ENCODE measurements at regions not wholly inside any gene's neighbourhood (a gene's known extent, or its start where the extent isn't known, plus 50 kb on each side); places are given as distances from the start of the nearest gene placed in this dataset.

DNA sequence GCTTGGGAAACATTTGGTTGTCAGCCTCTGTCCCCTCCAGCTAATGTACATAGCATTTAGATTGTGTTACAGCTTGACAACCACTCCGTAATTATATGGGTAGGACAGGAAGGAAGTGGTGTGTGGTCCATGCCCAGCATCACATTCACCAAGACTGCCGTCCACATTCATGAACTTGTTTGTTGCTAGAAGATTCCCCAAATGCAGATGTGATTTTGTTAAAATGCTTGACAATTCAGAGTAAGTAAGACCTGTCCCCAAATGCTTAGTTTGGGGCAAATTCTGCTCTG is 1482.7 kb downstream of the TBC1D22A start:
- DNase-seq, result no peak

DNA sequence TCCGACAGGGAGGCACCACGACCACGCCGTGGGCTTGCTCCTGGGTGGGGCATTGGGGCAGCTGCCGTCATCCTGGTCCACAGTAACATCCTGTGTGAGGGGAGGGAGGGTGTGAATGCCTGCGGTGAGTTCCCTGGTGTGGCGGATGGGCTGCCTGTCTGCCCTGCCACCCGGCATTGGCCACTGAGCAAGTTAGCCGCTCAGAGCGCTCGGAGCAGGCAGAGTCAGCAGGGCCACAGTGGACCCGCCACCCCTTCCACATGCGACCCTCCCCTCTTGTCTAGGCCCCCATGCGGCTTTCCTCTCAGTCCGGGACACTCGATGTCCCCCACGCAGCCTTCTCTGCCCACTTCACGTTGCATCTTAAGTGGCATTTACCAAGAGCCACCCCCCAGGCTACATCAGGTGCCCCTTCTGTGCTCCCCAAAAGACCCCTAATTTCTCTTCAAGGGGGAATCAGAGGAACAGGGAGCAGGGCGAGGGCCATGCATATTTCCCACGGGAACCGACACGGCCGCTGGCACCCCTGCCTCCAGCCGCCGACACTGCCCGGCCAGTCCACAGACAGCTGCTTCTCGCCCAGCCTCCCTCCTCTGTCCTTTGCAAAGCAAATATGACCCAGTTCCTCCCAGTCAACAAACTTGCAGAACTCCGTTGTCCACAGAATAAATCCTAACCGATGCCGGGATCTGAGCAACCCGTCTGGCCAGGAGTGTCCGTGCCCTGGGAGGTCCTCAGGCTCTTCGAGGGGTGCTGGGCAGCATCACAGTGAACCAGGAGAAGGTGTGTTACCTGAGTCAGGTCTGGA is 1482.1 kb downstream of the TBC1D22A start:
- no peak for DNase-seq

DNA sequence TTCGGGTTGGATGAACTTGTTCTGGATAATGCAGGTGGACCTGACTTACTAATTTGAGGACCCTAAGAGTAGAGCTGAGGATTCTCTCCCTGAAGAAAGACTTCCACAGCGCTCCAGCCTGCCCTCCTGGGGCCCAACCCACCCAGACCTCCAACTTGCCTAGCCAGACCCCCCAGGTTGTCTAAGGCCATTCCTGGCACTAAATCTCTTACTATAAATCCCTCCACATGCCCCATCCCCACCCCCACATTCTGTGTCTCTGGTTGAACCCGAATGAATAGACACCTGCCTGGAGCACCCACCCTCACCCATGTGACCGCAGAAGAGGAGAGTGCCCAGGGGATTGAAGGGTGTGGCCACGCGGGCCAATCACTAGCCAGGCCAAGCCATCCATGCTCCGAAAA is 1480.0 kb downstream of the TBC1D22A start:
- DNase-seq, result no peak

DNA sequence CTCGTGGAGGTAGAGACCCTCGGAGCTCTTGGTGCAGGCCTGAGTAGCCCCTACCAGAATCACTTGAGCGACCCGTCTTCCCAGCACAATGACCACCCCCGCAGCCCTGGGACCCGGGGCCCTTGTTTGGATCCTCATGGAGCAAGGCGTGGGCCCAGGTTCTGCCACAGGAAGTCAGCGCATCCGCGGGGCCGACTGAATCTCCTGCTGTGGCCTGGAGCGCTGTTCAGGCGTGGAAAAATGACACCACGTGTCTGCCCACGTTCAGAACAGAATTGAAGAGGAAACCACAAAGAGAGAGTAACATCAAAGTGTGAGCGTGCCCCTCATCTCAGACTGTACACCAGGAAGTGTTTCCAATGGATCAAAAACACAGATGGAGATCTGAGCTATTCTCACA is 1479.2 kb downstream of the TBC1D22A start:
- no peak for DNase-seq

DNA sequence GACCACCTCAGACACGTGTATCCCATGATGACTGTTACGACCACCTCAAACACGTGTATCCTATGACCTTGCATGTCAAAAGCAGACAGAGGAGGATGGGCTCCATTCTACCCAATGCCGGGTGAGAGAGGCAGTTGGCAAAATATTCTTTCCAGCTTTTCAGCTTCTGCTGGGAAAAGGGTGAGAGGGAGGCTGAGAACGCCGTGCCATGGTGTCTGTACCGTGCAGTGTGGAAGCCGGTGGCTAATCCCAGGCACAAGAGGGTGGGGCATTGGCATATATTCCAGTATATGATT is 1478.4 kb downstream of the TBC1D22A start:
- no peak for DNase-seq

DNA sequence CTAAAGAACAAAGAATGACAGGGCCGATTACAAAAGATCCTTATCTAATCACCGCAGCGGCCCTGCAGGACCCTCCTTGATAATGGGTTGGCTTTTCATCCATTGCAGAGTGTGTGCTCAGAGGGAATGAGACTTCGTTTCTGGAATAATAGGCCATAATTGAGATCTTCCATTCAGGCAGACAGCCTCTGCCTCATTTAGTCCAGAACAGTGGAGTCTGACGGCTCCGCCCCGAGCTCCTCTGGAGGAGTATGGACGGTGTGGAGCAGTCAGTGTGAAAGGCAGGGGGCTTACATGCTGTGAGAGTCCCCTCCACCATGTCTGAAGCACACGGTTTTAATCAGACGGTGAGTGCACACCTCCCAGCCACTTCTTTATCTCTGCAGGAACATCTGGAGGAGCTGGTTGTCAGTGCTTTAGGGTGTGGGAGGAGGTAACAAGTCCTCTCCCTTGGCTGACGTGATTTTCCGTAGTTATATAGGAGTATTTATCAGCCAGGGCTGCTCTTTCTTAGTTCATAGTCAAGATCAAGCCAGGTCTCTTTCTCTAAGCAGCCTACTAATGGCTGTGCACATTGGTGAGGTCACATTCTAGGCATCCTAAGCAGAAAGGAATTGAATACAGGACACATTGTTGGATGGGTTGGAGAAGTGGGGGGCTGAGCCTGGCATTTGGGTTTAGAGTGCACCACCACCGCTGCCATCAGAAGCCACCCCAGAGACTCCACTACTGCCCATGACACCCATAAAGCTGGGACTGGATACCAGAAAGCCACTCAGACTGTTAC is 1477.9 kb downstream of the TBC1D22A start:
- no peak for DNase-seq

DNA sequence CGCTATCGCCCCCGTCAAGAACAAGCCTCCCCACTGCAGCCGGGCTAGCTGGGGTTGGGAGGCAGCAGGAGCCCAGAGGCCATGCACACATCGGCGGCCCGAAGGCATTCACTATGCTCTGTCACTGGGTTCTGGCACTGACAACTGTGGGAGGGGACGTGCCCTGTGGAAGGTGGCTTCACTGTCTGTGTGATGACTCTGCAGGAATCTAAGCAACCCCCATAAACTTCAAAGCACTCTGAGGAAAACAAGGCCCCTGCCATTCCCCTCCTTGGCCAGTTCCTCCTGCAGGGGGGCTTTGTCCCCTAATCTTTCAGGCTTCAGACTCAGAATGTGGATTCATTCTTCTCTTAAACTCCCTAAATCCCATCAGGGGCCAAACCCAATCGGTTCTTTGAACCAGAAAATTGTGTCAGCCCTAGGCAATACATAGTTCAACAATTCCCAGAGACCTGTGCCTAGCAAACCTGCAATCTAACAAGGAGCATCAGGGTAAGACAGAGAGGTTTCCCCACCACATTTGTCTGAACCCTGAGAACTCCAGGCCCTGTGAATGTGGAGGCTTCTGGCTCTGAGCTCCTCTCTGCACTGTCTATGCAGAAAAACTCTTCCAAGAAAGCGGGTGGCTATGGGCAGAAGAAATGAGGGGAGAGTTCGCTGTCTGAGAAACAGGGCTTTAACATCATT is 1477.2 kb downstream of the TBC1D22A start:
- DNase-seq, result no peak

DNA sequence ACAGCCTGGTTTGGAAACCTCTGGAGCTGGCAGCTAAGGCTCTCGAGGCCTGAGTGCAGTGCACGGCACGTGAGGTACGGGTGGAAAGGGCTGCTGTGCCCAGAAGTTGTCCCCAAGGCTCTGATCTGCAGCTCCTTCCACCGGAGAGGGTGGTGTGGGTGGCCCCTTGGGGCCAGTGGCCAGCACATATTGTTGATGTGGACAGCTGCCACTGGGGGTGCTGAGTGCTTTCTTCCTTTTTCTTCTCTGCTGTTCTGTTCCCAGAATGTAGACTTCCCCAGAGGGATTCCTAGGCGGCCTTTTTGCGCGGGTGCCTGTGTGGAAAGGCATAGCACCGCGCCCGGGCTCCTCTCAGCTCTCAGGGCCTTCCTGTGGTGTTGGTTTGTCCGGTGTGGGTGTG is 1476.5 kb downstream of the TBC1D22A start:
- DNase-seq, result no peak

DNA sequence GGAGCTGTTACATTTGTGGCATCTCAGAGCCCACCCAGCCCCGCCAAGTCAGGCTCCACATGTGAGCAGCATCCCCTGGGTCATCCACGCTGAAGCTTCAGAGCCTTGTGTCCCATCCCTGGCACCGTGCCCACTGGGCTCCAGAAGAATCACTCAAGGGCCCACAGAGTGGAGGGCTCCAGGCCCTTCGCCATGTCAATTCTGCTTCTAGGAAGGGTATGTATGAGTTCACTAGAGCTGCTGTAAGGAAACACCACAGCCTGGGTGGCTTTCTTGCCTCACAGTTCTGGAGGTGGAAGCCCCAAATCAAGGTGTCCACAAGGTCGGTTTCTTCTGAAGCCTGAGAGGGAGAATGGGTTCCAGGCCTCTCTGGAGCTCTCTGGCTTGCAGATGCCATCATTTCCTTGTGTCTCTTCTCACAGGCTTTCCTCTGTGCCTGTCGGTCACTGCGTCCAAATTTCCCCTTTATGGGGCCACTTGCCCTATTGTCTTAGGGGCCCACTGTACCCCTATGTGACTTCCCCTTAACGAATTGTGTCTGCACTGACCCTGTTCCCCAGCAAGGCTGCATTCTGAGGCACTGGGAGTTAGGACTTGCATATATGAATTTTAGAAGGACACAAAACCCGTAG is 1476.0 kb downstream of the TBC1D22A start:
- DNase-seq, result no peak

DNA sequence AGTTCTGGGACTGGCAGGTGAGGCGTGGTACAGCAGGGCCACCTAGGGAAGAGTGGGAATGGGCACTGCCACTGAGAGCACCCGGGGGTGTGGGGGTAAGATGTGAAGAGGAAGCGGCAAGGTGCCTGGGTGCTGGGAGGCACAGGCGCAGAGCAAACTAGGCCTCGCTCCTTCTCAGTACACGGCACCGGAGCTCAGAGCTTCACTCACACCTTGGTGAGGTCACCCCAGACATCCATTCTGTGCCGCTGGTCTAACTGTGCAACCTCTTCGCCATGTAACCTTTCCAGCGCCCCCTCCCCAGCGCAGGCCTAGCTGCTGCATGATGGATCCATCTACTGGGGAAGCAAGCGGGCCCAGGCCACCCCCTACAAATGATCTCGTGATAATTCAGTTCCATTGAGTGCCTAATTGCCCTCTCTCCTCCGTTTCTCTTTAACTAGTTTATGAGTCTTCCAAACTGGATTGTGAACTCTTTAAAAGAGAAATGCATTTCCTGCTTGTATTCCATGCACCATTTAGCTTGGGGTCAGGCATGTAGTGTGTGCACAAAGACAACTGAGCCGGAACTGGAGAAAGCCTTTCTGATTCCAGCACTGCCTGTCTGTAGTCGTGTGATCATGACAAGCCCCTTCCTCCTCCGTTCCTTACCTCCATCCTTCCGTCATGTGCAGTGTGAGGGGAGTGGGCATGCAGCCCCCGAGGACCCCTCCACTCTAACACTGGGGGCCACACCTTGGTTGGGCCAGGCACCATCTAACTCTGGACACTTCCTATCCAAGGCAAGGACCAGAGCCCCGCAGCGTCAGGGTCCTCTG is 1475.2 kb downstream of the TBC1D22A start:
- no peak for DNase-seq

DNA sequence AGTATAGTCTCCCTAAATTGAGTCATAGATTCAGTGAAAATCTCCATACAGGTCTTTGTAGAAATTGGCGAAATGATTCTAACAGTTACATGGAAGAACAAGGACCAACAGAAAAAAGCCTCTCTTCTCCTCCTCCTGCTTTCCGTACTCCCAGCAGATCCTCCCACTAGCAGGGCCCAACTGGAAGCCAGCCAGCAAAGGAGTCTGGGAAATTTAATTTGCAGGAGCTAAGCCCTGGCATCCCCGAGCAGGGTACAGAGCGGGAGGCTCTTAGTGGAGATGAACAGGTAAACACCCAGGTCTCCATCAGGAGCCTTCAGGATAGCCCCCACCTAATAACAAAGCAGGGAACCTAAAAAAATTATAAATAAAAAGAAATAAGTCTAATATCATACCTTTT is 1473.8 kb downstream of the TBC1D22A start:
- no peak for DNase-seq

DNA sequence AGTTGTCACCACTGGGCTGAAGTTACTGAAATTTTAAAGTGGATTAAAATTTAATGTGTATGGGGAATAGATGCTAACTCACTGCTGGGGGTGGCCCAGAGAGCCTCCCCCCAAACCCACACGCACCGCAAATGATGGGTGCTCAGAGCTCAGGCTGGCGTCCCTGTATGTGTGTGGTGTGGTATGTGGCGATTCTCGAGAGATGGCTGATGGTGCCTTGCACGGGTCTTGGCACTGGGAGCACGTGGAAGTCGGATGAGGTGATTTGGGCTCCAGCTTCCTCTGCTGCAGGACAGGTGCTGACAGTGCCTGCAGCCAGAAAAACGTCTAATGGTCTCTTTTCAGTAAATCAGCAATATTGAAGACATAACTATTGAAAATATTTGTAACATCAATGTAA is 1473.3 kb downstream of the TBC1D22A start:
- no peak for DNase-seq

DNA sequence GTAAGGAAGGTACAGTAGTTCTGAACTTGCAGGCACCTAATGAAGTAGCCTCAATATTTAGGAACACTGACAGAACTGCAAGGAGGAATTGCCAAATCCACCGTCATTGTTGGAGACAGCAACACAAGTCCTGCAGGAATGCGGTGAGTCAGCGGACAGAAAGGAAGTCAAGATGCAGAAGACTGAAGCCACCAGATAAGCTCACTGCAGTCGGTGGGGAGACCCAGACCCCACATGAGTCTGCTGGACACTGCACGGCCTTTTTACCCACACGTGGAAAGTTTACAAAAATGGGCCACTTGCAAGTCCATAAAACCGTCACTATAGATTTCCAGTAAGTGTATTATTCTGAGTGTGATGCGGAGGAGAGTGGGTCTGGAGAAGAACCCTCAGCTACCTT is 1471.6 kb downstream of the TBC1D22A start:
- no peak for DNase-seq

DNA sequence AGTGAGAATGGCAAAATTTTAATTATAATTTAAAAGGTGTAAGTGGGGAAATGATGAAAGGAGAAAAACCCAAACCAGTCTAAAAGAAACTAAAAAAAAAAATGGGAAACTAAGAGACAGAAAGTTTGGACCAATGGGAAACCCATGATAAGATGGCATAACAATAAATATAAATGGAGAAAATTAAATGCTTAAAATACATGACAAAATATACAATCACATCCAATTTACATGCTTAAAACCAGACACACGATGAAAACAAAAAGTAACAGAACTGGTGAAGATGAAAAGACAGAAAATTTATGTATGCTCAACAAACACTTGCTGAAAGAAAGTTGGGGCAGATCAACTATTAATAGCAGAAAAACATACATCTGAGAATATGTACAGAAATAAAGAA is 1471.1 kb downstream of the TBC1D22A start:
- DNase-seq, result no peak

DNA sequence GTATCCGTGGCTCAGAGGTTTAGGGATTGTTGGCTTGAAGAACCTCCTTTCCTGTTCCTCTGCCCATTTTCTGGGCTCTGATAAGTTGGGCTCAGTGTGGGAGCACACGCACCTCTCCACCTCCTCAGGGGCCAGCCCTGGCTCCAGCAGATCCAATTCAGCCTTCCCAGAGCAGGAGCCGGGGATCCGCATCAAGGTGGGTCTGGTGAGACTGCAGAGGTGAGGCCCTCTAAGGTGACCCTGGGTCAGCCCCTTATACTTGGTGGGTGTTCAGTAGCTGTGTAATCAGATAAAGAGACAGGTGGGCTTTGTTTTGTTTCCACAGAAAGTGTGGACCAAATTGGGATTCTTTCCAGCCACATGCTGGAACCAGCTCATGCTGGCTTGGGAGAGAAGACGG is 1466.0 kb downstream of the TBC1D22A start:
- no peak for DNase-seq

DNA sequence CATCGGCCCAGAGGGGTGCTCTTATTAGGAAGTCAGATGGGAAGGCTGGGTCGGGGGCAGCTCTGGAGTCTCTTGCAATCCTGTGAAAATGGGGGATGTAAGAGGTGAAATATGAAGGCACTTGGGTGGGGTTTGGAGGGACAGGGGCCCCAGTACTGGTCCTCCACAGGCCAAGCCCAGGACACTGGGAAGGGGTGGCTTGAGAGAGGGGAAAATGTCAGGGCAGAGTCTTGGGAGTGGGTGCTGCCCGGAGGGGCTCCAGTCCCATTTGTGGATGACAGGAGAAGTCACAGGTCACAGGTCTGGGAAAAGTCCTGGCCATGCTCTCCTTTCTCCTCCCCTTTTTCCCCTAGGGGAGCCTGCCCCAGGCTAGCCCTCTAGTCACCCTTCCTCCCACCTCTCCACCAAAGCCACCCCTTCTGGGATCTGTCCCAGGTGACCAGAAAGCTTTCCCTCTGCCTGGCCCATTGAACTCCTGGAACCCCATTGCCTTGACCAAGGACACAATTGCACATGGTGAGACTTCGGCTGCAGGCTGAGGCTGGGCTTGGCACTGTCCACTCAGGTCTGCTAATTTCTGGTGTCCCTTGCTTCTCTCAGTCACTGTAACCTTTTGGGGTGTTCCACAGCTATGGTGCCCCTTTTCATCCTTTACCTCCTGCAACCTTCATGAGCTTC is 1465.0 kb downstream of the TBC1D22A start:
- DNase-seq, result no peak

DNA sequence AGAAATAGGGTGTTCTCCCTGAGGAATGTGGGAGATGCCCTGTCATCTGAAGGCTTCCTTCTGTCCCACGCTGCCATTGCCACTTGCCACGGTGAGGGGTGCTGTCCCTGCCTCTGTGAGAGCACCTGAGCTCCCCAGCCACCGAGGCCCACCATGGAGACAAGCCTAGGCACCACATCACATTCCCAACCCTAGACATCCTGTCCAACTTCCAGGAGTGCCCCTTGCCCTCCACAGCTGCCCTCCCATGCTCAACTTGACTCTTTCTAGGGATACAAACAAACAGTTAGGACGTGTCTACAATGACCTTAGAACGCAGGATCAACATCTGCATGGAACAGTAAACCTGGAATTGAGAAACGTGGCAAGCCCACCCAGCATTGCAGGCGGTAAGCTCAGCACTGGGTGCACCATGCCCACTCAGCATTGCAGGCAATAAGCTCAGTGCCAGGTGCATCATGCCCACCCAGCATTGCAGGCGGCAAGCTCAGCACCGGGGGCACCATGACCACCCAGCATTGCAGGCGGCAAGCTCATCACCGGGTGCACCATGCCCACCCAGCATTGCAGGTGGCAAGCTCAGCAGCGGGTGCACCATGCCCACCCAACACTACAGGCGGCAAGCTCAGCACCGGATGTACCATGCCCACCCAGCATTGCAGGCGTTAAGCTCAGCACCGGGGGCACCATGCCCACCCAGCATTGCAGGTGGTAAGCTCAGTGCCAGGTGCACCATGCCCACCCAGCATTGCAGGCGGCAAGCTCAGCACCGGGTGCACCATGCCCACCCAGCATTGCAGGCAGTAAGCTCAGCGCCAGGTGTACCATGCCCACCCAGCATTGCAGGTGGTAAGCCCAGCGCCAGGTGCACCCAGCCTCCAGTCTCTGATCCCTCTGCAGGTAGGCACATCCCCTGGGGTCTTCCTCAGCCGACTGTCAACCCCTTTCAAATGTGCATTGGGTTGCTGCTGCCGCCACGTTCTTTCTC is 1463.9 kb downstream of the TBC1D22A start:
- no peak for DNase-seq

DNA sequence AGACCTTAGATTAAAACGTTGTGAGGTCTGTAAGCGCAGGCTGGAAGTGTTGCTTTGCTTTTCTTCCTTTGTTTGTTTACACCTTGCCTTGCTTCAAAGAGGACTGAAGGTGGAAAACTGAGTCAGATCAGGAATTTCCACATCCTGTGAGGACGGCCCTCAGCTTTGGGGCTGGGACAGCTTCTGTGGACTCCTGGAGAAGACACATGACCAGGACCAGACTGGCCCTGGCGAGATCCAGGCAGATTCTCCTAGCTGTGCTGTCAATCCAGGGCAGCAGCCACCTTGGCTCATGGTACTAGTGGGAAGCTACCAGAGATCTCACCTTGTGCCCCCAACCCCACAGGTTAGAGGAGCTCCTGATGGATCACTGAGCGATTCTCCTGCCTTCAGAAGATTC is 1461.9 kb downstream of the TBC1D22A start:
- no peak for DNase-seq

DNA sequence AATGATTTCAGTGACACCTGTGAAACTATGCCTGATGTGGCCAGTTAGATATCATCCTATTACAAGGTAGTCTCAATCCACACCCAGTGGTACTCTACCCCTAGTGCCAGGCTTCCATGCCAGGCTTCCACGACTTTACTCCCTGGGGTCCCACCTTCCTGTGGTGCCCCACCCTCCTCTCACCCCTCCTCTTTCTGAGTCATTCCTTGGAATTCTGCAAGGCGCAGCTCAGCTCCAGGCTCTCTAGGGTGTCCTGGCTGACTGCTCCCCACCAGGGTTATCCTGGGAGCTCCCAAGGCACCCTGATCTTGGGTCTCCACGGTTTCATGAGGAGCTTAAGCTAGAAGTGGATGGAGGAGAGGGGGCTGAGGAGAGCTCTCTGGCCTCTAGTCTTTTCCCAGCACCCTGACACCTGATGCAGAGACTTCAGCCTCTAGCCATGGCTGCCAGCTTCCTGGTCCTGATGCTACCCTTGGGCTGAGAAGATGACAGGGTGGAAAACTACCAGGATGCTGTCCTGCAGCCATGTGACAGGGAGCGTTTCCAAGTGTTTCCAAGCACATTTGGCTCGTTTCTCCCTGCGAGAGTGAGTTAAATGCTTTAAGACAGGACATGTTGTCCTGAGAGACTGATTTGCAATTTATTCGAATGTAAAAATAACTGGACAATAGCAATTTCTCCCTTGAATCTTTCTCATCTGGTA is 1461.2 kb downstream of the TBC1D22A start:
- DNase-seq, result no peak

DNA sequence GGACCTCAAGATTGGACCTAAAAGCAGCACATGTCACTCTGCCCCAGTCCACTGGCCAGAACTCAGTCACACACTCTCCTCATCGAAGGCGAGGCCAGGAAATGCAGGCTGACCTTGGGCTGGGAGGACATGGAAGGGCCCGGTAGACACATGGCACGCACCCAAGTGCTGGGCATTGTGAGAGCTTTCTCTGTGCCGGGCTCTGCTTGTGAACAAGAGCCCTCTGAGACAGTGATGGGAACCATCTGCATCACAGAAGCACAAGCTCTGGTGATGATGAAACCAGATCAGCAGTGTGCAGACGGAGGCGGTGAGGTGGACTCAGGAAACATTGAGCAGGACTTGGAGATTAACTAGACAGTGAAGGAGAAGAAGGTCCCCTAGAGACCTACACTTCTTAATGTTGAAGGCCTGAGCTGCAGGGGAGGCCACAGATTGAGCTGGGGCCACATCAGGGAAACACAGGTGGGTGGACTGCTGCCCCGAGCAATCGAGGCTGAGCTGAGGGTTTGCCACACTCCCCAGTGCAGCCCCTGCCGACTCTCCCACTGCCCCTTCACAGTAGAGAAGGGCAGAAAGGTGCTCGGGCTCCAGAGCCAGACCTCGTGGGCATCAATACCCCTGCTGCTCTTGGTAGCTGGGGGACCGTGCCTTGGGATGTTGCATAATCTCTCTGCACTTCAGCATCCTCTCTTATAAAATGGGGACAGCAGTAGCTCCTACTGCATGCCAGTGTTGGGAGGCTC is 1460.5 kb downstream of the TBC1D22A start:
- DNase-seq, result no peak
